HEK293 (cell line): ENCODE measurements at regions not wholly inside any gene's neighbourhood (a gene's known extent, or its start where the extent isn't known, plus 50 kb on each side); places are given as distances from the start of the nearest gene placed in this dataset.

Source experiments
- ZNF121 ChIP-seq: fragments of 450-650 bp; formaldehyde crosslinking; IDR thresholded peaks from 2 replicates; pipeline ENCODE4 v1.5.1; 2016; ENCODE audit warnings: missing biosample characterization, missing genetic modification characterization
- ZNF670 ChIP-seq: fragments of 450-650 bp; formaldehyde crosslinking; IDR thresholded peaks from 2 replicates; pipeline ENCODE4 v1.5.1; 2016; ENCODE audit warnings: missing biosample characterization, missing genetic modification characterization, low read depth

DNA sequence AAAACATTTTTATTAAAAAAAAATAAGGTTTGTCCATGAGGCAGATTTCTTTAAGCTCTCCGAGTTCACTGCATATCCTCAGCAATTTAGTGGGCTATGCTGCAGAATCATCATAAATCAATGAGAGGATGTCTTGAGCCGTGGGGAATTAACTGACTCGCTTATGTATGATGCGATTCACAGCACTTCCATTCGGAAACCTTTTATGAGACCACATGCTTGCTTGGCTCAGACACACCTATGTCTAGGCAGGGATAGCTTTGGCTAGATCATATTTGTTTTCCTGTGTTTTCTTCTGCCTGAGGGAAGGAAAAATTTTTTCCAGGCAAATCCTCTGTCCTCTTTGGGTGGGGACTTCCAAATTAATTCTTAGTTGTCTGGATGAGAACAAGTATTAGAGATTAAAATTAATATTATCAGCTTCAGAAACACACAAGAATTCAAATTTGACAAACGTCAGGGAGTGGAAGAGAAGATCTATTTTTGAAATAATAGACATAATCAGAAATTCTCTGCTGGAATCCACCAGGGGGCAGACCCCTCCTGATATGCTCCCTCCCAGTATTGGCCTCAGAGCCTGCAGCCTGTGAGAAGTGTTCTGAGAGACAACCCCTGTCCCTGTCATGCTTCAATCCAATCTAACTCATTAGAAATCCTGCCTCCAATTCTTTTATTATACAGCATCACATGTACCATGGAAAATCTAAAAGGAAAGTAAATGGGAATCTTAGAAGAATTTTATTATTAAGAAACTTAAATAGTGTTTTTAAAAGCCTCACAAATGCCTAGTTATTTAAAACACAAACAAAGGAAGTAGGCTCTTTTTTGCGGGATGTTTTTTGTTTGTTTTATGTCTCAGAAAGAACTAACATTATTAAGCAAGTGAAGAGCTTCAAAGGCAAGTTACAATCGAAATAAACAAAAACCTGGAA lies 345.1 kb upstream of the TACR3 start:
- TF ChIP-seq ZNF670 (tag by site-specific recombination) (no peak), ZNF121 (no peak)
